Stimulated activated naive CD4-positive, alpha-beta T cell treated with Interleukin-2 at 50 U/mL for 16 hours (primary cell): ENCODE measurements at regions not wholly inside any gene's neighbourhood (a gene's known extent, or its start where the extent isn't known, plus 50 kb on each side); places are given as distances from the start of the nearest gene placed in this dataset.

ENCODE experiments used
- DNase-seq: peaks from one replicate; lab custom pipeline; 2025; lab: John Stamatoyannopoulos, UW

DNA sequence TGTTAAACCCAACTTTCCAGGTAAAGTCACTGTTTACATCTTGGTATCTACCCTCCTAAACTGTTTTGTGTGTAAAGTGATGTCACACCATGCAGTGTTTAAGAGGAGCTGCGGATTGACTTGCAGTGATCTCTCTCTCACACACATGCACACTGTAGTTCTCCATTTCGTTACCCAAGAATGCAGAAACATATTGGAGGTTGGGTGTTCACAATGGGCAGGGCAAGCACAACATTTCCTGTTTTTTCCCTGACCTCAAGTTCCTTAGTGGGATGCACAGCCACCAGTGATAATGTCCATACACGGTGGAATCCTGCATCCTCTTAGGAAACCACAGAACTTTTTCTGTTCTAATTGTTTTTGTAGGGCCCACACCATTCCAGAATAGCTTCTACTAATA, 85.3 kb upstream of the CFAP20DC start:
- DNase-seq, result no peak

DNA sequence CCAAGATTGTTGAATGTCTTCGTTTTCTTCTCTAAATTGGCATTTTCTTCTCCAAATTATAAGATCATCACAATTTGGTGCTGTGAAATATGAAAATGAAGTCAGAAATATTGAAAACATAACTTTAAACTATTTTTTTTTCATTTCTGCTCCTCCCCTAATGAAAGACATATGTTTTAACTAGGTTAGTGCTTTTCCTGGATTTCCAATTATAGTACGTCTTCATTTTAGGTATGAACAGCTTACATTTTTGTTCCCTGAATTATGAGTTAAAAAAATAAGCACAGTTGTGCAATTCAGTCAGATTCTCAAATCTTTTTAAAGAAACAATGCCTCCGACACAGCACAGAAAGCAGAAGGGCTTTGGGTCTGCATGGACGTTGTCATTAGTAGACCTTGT, 83.5 kb upstream of the CFAP20DC start:
- DNase-seq, result no peak

DNA sequence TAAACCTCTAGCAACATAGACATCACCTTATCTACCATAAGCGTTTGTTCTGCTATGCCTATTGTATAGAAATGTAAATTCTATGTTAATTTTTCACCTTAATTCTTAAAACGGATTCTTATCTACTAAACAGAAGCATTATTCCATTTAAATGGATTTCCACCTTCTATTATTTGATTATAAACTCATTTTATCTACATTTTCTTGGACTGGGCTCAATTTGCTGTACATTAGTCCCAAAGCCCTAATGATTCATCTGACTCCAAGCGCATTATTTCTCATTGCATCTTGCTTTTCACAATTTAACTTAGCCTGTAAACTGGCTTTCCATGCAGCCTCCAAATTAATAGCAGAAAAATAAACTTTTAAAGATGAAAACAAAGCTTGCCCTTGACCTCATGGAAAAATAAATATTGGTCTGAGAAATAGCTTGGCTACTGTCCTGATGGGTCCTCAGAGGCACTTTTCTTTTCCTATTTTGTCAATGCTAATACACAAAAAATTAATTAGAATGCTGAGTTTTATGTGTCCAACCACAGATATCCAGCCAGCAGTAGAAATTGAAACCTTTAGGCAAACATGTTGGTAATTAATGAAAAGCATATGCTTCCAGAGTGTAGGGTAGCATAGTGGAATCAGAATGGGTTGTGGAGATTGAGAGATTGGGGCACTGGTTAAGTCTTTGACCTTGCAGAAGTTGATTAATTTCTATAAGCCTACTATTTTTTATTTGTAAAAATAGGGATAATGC, 81.4 kb upstream of the CFAP20DC start:
- no peak for DNase-seq

DNA sequence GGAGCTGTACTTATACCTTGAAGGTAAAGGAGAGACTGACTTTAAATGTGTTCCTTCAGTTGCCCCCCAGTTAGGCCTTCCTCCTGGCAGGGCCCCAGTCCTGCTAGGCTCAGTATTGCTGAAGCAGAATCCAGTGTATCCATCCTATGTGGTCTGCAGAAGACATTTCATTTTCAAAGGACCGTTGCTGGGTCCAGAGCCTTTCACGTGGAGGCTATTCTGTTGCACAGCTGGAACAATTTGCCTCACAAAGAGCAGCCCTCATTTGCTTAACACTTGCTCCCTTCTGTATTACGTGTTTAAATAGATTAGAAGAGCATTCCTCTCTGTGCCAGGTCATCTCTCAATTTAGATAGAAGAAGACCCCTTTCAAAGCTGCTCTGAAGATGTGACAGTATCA, 78.9 kb upstream of the CFAP20DC start:
- no peak for DNase-seq

DNA sequence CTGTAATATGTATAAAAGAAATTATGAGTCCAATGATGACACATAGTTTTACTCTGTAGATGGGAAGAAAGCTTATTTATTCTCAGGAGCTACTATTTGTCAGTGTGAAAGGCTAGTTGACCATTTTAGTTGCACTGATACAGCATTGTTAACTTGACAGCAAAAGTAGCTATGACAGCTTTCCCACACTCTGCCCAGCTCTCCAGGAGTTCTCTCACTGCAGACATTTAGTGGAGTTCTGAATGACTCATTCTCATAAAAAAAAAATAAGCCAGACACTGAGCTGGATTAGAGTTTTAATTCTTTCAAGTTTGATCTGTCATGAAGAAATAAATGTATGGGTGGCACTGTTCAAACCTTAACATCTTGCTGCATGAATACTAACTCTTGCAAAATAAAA, 77.2 kb upstream of the CFAP20DC start:
- no peak for DNase-seq

DNA sequence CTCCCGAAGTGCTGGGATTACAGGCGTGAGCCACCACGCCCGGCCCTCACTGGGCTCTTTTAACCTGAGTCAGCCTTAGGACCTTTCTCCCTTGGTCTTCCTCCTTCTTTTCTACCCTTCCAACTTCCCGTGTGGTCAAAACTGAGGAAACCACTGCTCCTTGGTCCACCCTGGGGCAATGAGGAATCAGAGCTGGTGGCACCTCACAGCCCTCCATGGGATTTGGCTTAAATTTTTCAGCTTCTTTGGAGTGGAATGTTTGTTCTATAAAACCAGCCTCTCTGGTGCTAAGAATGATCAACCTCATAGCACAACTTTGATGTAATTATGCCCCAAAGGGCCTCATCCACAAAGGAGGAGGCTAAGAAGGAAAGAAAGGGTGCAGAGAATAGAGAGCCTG, 76.6 kb upstream of the CFAP20DC start:
- no peak for DNase-seq

DNA sequence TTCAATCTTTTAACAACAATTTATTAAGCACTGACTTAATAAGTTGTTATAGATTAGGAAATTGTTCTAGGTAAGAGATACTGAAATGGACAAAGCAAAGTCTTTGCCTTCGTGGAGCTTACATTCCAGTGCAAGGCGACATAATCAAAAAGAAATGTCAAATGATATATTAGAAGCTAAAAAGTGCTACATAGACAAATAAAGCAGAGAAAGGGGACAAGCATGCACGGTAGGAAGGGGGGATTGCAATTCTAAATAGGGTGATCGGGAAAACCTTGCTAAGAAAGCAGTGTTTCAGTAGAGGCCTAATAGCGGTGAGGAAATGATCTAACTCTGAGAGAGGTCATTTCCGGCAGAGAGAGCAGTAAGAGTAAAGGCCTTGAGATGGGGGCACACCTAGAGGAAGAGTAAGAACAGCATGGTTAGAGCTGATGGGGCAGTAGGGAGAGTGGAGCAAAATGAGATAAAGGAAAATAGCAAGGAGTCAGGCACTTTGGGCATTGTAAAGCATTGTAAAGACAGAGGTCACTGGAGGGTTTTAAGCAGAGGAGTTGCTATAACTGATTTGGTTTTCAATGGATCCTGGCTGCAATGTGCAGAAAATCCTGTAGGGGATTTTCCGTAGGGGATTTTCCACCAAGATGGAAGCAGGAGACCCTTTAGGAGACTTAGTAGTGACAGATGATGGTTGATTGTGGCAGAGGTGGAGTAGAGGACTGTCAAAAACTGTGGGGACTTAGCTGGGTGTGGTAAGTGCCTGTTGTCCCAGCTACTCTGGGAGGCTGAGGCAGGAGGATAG, 71.7 kb upstream of the CFAP20DC start:
- DNase-seq, result no peak

DNA sequence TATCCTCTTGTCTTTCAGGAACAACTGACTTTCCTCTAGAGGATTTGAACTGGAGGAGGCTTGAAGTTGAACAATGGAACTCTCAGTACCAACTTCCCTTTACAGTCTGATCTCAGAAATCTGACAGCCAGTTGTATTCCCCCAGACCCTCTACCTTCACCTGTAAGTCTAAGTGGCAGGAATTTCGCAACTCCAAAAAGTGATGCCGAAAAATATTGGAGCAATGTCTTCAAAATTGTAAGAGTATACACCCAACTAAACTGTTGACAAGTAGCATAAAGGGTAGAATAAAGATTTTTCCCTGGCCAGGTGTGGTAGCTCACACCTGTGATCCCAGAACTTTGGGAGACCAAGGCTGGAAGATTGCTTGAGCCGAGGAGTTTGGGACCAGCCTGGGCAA, 69.1 kb upstream of the CFAP20DC start:
- DNase-seq, result no peak

DNA sequence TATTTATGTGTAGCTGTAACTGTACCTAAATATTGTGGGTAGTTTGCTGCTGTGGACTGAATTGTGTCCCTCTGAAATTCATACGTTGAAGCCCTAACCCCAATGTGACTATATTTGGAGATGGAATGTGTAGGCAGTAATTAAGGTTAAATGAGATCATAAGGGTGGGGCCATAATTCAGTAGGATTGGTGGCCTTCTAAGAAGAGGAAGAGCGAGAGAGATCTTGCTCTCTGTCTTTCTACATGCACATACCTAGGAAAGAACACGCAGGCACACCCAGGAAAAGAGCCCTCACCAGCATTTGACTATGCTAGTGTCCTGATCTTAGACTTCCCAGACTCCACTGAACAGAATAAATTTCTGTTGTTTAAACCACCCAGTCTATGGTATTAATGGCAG, 67.6 kb upstream of the CFAP20DC start:
- DNase-seq, result no peak

DNA sequence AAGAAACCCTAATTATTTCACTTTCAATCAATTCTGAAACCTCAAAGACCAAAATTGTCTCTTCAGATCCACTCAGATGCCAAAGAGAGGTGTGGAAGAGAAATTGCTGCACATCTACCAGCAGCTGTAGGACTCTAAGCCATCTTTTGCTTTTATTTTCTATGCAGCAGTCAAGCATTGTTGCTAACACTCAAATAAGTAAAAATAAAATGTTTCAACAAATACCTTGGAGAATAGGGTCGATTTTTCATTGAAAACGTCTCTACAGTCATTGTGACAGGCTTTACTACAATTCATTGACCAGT, 66.4 kb upstream of the CFAP20DC start:
- DNase-seq, result no peak

DNA sequence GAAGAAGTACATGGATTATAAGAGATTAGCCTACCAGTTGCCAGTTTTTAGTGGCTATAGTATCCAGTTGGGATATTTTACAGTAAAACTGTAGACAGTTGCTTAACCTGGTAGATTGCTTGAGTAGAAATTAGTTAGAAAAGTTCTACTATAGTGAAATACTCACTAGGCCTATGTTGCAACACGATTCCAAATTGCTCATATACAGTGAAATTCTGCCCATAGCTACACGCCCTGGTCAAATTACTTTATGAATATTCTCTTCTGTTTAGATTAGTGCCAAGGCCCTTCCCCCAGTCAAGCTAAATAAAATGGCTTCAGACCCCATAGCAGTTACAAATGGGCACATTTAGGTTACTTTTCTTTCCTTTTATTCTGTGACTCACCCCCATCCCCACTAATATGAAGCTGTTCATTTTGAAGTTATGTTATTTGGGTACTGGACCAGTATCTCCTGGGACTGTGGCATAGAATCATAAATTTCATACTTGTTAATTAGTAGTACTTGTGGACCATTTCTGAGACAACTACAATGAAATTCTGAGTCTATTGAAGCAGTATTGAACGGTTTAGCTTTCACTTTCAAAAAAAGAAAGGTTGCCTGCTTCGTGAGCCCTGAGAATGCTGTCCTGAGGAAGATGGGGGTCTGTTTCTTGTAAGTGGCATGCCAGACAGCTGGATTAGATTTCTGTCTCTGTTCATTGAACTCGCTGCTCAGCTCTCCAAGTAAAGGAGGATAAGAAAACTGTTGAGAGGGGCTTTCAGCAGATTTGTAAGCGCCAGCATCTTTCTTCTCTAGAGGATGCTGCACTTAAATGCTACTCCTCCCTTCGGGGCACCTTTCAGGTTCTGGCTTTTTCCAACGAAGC, 65.8 kb upstream of the CFAP20DC start:
- DNase-seq, result no peak

DNA sequence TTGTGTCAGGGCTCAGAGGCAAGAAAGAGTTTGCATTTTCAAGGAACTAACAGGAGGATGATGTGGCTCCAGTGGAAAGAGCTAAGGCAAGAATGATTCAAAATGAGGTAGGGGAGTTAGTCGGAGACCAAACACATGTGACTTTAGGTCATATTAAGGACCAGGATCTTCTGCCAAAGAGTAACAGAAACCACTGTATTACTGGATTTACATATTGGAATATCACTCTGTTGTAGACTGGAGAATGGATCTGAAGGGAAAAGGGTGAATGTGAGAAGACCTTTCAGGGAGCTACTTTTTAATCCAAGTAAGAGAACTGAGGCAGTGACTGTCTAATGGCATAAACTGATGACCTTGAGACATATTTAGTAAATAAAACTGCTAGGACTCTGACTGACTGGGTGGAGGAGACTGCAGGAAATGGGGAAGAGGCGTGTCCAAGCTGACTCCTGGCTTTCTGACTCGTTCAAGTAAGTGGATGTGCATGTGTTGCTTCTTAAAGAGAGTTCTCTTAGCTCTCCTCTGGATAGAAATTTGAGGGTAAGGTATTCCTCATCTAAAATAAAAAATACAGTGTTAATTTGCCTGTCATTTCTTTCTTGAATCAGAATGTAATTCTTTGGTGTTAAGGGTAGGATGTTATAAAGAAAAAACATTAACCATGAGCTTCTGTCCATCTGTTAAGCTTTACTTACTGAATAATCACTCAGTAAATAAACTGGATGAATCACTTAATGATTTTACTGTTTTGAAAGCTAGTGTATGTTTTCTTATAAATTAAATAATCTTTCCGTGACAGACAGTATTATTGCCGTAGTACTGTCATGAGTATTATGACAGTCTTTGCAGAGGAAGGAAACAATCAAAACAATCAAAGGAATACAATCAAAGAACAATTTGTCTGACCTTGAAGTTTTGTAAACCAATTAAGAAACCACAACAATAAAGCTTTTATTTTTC, 58.3 kb upstream of the CFAP20DC start:
- DNase-seq, result no peak

DNA sequence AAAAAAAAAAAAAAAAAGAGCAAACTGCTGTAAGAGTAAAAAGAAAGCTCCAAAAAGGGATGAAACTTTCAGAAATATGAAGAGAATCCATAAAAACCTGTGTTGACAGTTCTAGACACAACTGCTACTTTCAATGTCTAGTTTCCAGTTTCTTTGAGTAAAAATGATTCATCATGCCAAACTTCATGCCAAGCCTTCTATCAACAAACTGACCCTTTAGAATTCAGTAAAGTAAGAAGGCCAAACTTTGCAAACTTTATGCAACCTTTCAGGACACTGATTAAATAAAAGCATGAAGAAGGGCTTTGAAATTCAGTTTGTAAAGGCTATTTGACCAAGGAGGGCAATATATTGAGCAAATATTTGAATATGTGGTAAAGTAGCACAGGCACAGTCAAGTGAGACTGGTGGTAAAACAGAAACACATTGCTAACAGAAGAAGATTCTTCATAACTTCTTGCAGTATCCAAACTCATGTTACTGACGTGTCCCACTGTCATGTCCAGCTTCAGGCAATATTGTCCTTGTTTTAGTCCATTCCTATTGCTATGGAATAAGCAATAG, 56.3 kb upstream of the CFAP20DC start:
- DNase-seq, result no peak

DNA sequence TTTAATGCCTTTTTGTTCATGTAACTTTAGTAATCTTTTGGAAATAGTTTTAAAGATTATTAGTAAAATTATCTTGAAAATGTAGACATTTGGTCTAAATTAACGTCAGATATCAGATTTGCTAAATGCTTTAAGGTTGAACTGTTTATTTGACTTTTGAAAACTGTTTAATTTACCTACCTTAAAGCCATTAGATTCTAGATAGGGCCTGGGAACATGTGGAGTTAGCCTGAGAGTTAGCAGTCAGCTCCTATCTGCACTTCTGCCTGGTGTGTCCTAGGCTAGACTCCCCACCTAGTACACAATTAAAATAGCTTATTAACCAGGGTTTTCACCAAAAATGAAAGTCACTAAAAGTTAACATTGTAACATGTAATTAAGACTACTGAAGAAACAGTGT, 53.7 kb upstream of the CFAP20DC start:
- DNase-seq, result no peak

DNA sequence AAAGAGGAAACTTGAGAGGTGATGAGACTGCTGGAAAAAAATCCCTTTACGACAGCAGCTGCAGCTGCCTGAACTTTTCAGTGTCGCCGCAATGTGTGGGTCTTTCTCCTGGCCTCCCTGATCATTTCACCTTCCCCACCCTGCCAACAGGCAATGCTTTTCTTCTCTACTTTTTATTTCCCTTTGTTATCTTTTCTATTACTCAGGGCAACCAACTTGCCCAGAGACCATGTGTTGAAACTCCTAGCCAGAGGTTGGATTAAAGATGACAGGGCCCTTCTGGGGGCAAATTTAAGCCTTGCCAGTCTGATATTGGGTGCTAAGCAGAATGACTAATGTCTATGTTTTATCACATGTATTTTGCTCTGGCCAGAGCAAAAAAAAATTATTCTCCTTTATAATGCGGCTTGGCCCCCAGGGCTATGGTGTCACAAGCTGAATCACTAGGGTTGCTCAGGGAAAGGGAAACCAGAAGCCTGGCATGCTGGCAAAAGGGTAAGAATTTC, 51.5 kb upstream of the CFAP20DC start:
- DNase-seq, result no peak
